ENCODE measurements at regions not wholly inside any gene's neighbourhood (a gene's known extent, or its start where the extent isn't known, plus 50 kb on each side); places are given as distances from the start of the nearest gene placed in this dataset.

- no peak overlapping the region for H3K4me3 ChIP-seq (IDR thresholded peaks at IDR 0.05; ENCODE audit: insufficient read depth, low read depth, low read length)
- TF ChIP-seq CTCF (conservative IDR thresholded peaks at IDR 0.05; ENCODE audit: low read depth, low read length): no peak
- no peaks in the 10 kb centered on the region for H3K79me2 ChIP-seq (ENCODE audit: insufficient read depth, low read depth)
- no peaks in the 10 kb centered on the region for H3K36me3 ChIP-seq (ENCODE audit: insufficient read depth)
- H3K4me1 ChIP-seq (ENCODE audit: low read depth, poor library complexity, severe bottlenecking): no peaks in the 10 kb centered on the region
- no peak overlapping the region for H3K4me2 ChIP-seq
- no peaks in the 10 kb centered on the region; the same call in 1 of the 2 replicates for H3K27me3 ChIP-seq (ENCODE audit: insufficient read depth, low read depth)
- no peaks in the 10 kb centered on the region for H4K20me1 ChIP-seq (ENCODE audit: insufficient read depth)
- no peak overlapping the region for H3K9ac ChIP-seq
- no peak overlapping the region for H2AFZ ChIP-seq (ENCODE audit: low read depth)
- H3K27ac ChIP-seq: no peak overlapping the region
Observed at GRCh38 chr19:56971230-56971629, 130.7 kb upstream of the PEG3 start.

GRCh38 chr19:56972291-56972841 is 131.8 kb upstream of the PEG3 start:
- Histone ChIP-seq H3K9ac (no peak overlapping the region), H3K27me3 (ENCODE audit: insufficient read depth, low read depth) (no peaks in the 10 kb centered on the region; the same call in 1 of the 2 replicates), H3K36me3 (ENCODE audit: insufficient read depth) (no peaks in the 10 kb centered on the region), H3K27ac (no peak overlapping the region), H3K4me3 (IDR thresholded peaks at IDR 0.05; ENCODE audit: insufficient read depth, low read depth, low read length) (no peak overlapping the region), H2AFZ (ENCODE audit: low read depth) (no peak overlapping the region), H4K20me1 (ENCODE audit: insufficient read depth) (no peaks in the 10 kb centered on the region), H3K79me2 (ENCODE audit: insufficient read depth, low read depth) (no peaks in the 10 kb centered on the region), H3K4me2 (no peak overlapping the region), H3K4me1 (ENCODE audit: low read depth, poor library complexity, severe bottlenecking) (no peaks in the 10 kb centered on the region)
- no peak for TF ChIP-seq CTCF (conservative IDR thresholded peaks at IDR 0.05; ENCODE audit: low read depth, low read length)

GRCh38 chr19:56973713-56974555 is 133.4 kb upstream of the PEG3 start:
- no peaks in the 10 kb centered on the region; the same call in 1 of the 2 replicates for H3K27me3 ChIP-seq (ENCODE audit: insufficient read depth, low read depth)
- H3K4me2 ChIP-seq: no peak overlapping the region
- no peak overlapping the region for H3K4me3 ChIP-seq (IDR thresholded peaks at IDR 0.05; ENCODE audit: insufficient read depth, low read depth, low read length)
- H2AFZ ChIP-seq (ENCODE audit: low read depth): no peak overlapping the region
- no peaks in the 10 kb centered on the region for H4K20me1 ChIP-seq (ENCODE audit: insufficient read depth)
- no peaks in the 10 kb centered on the region for H3K79me2 ChIP-seq (ENCODE audit: insufficient read depth, low read depth)
- no peak for TF ChIP-seq CTCF (conservative IDR thresholded peaks at IDR 0.05; ENCODE audit: low read depth, low read length)
- H3K9ac ChIP-seq: no peak overlapping the region
- H3K4me1 ChIP-seq (ENCODE audit: low read depth, poor library complexity, severe bottlenecking): no peaks in the 10 kb centered on the region
- no peak overlapping the region for H3K27ac ChIP-seq
- H3K36me3 ChIP-seq (ENCODE audit: insufficient read depth): no peaks in the 10 kb centered on the region

GRCh38 chr19:56974556-56975207 is 134.2 kb upstream of the PEG3 start:
- Histone ChIP-seq H3K36me3 (ENCODE audit: insufficient read depth) (no peaks in the 10 kb centered on the region), H3K27ac (no peak overlapping the region), H3K4me1 (ENCODE audit: low read depth, poor library complexity, severe bottlenecking) (no peaks in the 10 kb centered on the region), H3K4me3 (IDR thresholded peaks at IDR 0.05; ENCODE audit: insufficient read depth, low read depth, low read length) (no peak overlapping the region), H3K9ac (no peak overlapping the region), H3K4me2 (no peak overlapping the region), H3K79me2 (ENCODE audit: insufficient read depth, low read depth) (no peaks in the 10 kb centered on the region), H4K20me1 (ENCODE audit: insufficient read depth) (no peaks in the 10 kb centered on the region), H3K27me3 (ENCODE audit: insufficient read depth, low read depth) (no peaks in the 10 kb centered on the region; the same call in 1 of the 2 replicates), H2AFZ (ENCODE audit: low read depth) (no peak overlapping the region)
- no peak for TF ChIP-seq CTCF (conservative IDR thresholded peaks at IDR 0.05; ENCODE audit: low read depth, low read length)

All from KMS-11 (cell line).